GM06990 (cell line): ENCODE measurements at regions not wholly inside any gene's neighbourhood (a gene's known extent, or its start where the extent isn't known, plus 50 kb on each side); places are given as distances from the start of the nearest gene placed in this dataset.

Source experiments
- DNase-seq: peaks from one replicate; pipeline ENCODE4 v3.0.0-alpha.2; 2011; ENCODE audit not compliant: insufficient read length; ENCODE audit errors: extremely low read depth
- H3K27me3 ChIP-seq: replicated peaks from 2 replicates; pipeline ENCODE4 v1.6.0; 2011; ENCODE audit warnings: low read length; ENCODE audit not compliant: control insufficient read depth, insufficient read depth
- H3K36me3 ChIP-seq: 2 replicates; pipeline ENCODE4 v1.5.1; 2011; ENCODE audit warnings: low read length; ENCODE audit not compliant: control insufficient read depth, insufficient read depth
- H3K4me3 ChIP-seq: replicated peaks from 2 replicates; pipeline ENCODE4 v1.5.1; 2011; ENCODE audit warnings: low read depth, mild to moderate bottlenecking, control low read depth, low read length
- CTCF ChIP-seq: IDR thresholded peaks from 2 replicates; pipeline ENCODE4 v1.5.1; 2011; ENCODE audit warnings: low read length, control low read depth, mild to moderate bottlenecking, inconsistent platforms; ENCODE audit not compliant: insufficient read depth, poor library complexity, severe bottlenecking

GRCh38 chr6:156487877-156488276 is 289.3 kb upstream of the ARID1B start:
- no peak overlapping the region for H3K4me3 ChIP-seq
- no peak for TF ChIP-seq CTCF
- no peaks in the 10 kb centered on the region for H3K27me3 ChIP-seq
- no peak for DNase-seq
- H3K36me3 ChIP-seq, result no peaks in the 10 kb centered on the region

- DNase-seq, result no peak
- no peak overlapping the region for H3K4me3 ChIP-seq
- no peaks in the 10 kb centered on the region for H3K36me3 ChIP-seq
- no peaks in the 10 kb centered on the region for H3K27me3 ChIP-seq
- TF ChIP-seq CTCF, result no peak
These were observed 292.0 kb upstream of the ARID1B start for GRCh38 chr6:156485150-156485549.

GRCh38 chr6:156474507-156475120 is 302.6 kb upstream of the ARID1B start:
- TF ChIP-seq CTCF, result no peak
- DNase-seq, result peak; percentile 24

GRCh38 chr6:156471000-156471399 is 306.2 kb upstream of the ARID1B start:
- Histone ChIP-seq H3K4me3 (no peak overlapping the region), H3K27me3 (no peaks in the 10 kb centered on the region), H3K36me3 (no peaks in the 10 kb centered on the region)
- DNase-seq, result no peak
- TF ChIP-seq CTCF, result no peak

More at GRCh38 chr6:156474507-156475120, 302.6 kb upstream of the ARID1B start:
- Histone ChIP-seq H3K4me3 (no peak overlapping the region), H3K27me3 (no peaks in the 10 kb centered on the region), H3K36me3 (no peaks in the 10 kb centered on the region)

- peak; percentile 48 for DNase-seq
- TF ChIP-seq CTCF, result no peak
- Histone ChIP-seq H3K27me3 (no peaks in the 10 kb centered on the region), H3K36me3 (no peaks in the 10 kb centered on the region), H3K4me3 (no peak overlapping the region)
These were observed 312.9 kb upstream of the ARID1B start for GRCh38 chr6:156464100-156464878.

- no peaks in the 10 kb centered on the region for H3K36me3 ChIP-seq
- no peak for DNase-seq
- no peak overlapping the region for H3K4me3 ChIP-seq
- TF ChIP-seq CTCF, result no peak
- no peaks in the 10 kb centered on the region for H3K27me3 ChIP-seq
These were observed 315.5 kb upstream of the ARID1B start for GRCh38 chr6:156461647-156462046.
